ENCODE measurements at regions not wholly inside any gene's neighbourhood (a gene's known extent, or its start where the extent isn't known, plus 50 kb on each side); places are given as distances from the start of the nearest gene placed in this dataset.
A peak's percentile ranks its signal among the peaks of the same experiment; 100 is the strongest.
"Not testable (repeated sequence)": the region's sequence is repeated elsewhere in the genome, so short reads cannot be mapped to it uniquely, and the experiment has no call there.

DNA sequence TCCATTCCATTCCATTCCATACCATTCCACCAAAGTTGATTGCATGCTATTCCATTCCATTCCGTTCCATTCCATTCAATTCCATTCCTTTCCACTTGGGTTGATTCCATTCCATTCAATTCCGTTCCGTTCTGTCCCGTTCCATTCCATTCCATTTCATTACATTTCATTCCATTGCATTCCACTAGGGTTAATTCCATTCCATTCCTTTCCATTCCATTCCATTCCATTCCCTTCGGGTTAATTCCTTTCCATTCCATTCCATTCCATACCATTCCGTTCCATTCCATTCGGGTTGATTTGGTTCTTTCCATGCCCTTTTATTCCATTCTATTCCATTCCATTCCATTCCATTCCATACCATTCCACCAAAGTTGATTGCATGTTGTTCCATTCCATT, 131.9 kb downstream of the CWH43 start:
- H3K9me3 ChIP-seq: peaks cover 0 to 25% (median 20%) of the 10 kb centered on the region in 4 donors
- H3K27me3 ChIP-seq; intact Hi-C loops (cut with DNase I); H3K27ac ChIP-seq (replicated peaks in 1 of 4); H3K4me1 ChIP-seq; H3K36me3 ChIP-seq; H3K4me3 ChIP-seq; DNase-seq (ENCODE audit: extremely low spot score): not testable (repeated sequence)
- WGBS: 76% methylated on average over 7 of the region's 7 CpGs

DNA sequence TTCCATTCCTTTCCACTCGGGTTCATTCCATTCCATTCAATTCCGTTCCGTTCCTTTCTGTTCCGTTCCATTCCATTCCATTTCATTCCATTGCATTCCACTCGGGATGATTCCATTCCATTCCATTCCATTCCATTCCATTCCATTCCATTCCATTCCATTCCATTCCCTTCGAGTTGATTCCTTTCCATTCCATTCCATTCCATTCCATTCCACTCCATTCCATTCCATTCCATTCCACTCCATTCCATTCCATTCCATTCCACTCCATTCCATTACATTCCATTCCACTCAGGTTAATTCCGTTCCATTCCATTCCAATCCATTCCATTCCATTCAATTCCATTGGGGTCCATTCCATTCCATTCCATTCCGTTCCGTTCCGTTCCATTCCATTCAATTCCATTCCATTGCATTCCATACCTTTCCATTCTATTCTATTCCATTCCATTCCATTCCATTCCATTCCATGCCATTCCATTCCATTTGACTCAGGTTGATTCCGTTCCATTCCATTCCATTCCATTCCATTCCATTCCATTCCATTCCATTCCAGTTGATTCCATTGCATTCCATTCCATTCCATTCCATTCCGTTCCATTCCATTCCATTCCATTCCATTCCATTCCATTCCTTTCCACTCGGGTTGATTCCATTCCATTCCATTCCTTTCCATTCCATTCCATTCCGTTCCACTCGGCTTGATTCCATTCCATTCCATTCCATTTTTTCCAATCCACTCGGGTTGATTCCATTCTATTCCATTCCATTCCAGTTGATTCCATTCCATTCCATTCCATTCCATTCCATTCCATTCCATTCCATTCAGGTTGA, 132.5 kb downstream of the CWH43 start:
- H3K4me3 ChIP-seq; H3K27ac ChIP-seq (replicated peaks in 1 of 4); intact Hi-C loops (cut with DNase I); H3K27me3 ChIP-seq; DNase-seq (ENCODE audit: extremely low spot score); H3K4me1 ChIP-seq; H3K36me3 ChIP-seq: not testable (repeated sequence)
- 60% methylated on average over 16 of the region's 16 CpGs for WGBS
- peaks cover 0 to 25% (median 20%) of the 10 kb centered on the region in 4 donors for H3K9me3 ChIP-seq

DNA sequence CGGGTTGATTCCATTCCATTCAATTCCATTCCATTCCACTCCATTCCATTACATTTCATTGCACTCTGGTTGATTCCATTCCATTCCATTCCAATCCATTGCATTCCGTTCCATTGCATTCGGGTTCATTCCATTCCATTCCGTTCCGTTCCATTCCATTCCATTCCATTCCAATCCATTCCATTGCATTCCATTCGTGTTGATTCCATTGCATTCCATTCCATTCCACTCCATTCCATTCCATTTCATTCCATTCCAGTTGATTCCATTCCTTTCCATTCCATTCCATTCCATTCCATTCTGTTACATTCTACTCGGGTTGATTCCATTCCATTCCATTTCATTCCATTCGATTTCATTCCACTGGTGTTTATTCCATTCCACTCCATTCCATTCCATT, 133.3 kb downstream of the CWH43 start:
- H3K36me3 ChIP-seq; H3K4me3 ChIP-seq; intact Hi-C loops (cut with DNase I); H3K27me3 ChIP-seq; DNase-seq (ENCODE audit: extremely low spot score); H3K27ac ChIP-seq (replicated peaks in 1 of 4); H3K4me1 ChIP-seq: not testable (repeated sequence)
- 45% methylated on average over 8 of the region's 8 CpGs for WGBS
- peaks cover 0 to 25% (median 20%) of the 10 kb centered on the region in 4 donors for H3K9me3 ChIP-seq

DNA sequence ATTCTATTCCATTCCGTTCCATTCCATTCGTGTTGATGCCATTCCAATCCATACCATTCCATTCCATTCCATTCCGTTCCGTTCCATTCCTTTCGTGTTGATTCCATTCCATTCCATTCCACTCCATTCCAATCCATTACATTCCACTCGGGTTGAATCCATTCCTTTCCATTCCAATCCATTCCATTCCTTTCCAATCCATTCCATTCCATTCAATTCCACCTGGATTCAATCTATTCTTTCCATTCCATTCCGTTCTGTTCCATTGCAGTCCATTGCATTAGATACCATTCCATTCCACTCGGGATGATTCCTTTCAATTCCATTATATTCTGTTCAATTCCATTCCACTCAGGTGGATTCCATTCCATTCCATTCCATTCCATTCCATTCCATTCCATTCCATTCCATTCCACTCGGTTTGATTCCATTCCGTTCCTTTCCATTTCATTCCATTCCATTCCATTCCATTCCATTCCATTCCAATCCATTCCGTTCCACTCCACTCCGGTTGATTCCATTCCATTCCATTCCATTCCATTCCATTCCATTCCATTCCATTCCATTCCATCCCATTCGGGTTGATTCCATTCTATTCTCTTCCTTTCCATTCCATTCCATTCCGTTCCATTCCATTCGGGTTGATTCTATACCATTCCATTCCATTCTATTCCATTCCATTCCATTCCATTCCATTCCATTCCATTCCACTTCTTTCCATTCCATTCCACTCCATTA, 134.1 kb downstream of the CWH43 start:
- intact Hi-C loops (cut with DNase I); H3K27ac ChIP-seq (replicated peaks in 1 of 4): not testable (repeated sequence)
- H3K9me3 ChIP-seq: peaks cover 0 to 25% (median 20%) of the 10 kb centered on the region in 4 donors

DNA sequence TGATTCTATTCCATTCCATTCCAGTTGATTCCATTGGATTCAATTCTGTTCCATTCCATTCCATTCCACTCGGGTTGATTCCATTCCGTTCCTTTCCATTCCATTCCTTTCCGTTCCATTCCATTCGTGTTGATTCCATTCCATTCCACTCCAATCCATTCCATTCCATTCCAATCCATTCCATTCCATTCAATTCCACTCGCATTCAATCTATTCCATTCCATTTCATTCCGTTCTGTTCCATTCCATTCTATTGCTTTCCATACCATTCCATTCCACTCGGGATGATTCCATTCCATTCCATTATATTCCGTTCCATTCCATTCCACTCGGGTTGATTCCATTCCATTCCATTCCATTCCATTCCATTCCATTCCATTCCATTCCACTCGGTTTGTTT, 134.7 kb downstream of the CWH43 start:
- H3K27ac ChIP-seq (replicated peaks in 1 of 4); H3K36me3 ChIP-seq; H3K4me1 ChIP-seq; H3K4me3 ChIP-seq; H3K27me3 ChIP-seq; intact Hi-C loops (cut with DNase I): not testable (repeated sequence)
- 71% methylated on average over 10 of the region's 10 CpGs for WGBS
- peaks cover 0 to 23% (median 19%) of the 10 kb centered on the region in 4 donors for H3K9me3 ChIP-seq
- DNase-seq (ENCODE audit: extremely low spot score): peak; percentile 99

More for the DNA sequence above, 134.1 kb downstream of the CWH43 start:
- not testable (repeated sequence) for H3K4me1 ChIP-seq; H3K36me3 ChIP-seq; DNase-seq (ENCODE audit: extremely low spot score); H3K4me3 ChIP-seq; H3K27me3 ChIP-seq
- 47% methylated on average over 15 of the region's 15 CpGs for WGBS

DNA sequence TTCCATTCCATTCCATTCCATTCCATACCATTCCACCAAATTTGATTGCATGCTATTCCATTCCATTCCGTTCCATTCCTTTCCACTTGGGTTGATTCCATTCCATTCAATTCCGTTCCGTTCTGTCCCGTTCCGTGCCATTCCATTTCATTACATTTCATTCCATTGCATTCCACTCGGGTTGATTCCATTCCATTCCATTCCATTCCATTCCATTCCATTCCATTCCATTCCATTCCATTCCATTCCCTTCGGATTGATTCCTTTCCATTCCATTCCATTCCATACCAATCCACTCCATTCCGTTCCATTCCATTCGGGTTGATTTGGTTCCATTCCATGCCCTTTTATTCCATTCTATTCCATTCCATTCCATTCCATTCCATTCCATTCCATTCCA, 140.4 kb downstream of the CWH43 start:
- 76% methylated on average over 2 of the region's 9 CpGs for WGBS
- H3K4me1 ChIP-seq; intact Hi-C loops (cut with DNase I): not testable (repeated sequence)

DNA sequence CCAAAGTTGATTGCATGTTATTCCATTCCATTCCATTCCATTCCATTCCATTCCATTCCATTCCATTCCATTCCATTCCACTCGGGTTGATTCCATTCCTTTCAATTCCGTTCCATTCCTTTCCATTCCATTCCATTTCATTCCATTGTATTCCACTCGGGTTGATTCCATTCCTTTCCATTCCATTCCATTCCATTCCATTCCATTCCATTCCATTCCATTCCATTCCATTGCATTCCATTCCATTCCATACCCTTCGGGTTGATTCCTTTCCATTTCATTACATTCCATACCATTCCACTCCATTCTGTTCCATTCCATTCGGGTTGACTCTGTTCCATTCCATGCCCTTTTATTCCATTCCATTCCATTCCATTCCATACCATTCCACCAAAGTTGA, 140.8 kb downstream of the CWH43 start:
- H3K9me3 ChIP-seq; H3K4me1 ChIP-seq; H3K27me3 ChIP-seq; H3K36me3 ChIP-seq; H3K27ac ChIP-seq (replicated peaks in 1 of 4); DNase-seq (ENCODE audit: extremely low spot score); H3K4me3 ChIP-seq; intact Hi-C loops (cut with DNase I): not testable (repeated sequence)
- no CpG with 5 or more reads among the region's 5 CpGs for WGBS

More for the DNA sequence above, 140.4 kb downstream of the CWH43 start:
- H3K27me3 ChIP-seq; H3K4me3 ChIP-seq; H3K27ac ChIP-seq (replicated peaks in 1 of 4); H3K9me3 ChIP-seq; H3K36me3 ChIP-seq; DNase-seq (ENCODE audit: extremely low spot score): not testable (repeated sequence)

DNA sequence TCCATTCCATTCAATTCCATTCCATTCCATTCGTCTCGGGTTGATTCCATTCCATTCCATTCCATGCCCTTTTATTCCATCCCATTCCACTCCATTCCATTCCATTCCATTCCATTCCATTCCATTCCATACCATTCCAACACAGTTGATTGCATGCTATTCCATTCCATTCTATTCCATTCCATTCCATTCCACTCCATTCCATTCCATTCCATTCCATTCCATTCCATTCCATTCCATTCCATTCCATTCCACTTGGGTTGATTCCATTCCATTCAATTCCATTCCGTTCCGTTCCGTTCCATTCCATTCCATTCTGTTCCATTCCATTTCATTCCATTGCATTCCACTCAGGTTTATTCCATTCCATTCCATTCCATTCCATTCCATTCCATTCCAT, 143.3 kb downstream of the CWH43 start:
- H3K27me3 ChIP-seq; H3K27ac ChIP-seq (replicated peaks in 1 of 4); intact Hi-C loops (cut with DNase I); H3K9me3 ChIP-seq; H3K4me3 ChIP-seq; DNase-seq (ENCODE audit: extremely low spot score); H3K4me1 ChIP-seq; H3K36me3 ChIP-seq: not testable (repeated sequence)
- WGBS: no CpG with 5 or more reads among the region's 5 CpGs

DNA sequence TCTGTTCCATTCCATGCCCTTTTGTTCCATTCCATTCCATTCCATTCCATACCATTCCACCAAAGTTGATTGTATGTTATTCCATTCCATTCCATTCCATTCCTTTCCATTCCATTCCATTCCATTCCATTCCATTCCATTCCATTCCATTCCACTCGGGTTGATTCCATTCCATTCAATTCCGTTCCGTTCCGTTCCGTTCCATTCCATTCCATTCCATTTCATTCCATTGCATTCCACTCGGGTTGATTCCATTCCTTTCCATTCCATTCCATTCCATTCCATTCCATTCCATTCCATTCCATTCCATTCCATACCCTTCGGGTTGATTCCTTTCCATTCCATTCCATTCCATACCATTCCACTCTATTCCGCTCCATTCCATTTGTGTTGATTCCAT, 143.8 kb downstream of the CWH43 start:
- H3K36me3 ChIP-seq; H3K4me3 ChIP-seq; H3K27me3 ChIP-seq; DNase-seq (ENCODE audit: extremely low spot score); H3K9me3 ChIP-seq; H3K27ac ChIP-seq (replicated peaks in 1 of 4); intact Hi-C loops (cut with DNase I); H3K4me1 ChIP-seq: not testable (repeated sequence)
- 42% methylated on average over 6 of the region's 8 CpGs for WGBS

DNA sequence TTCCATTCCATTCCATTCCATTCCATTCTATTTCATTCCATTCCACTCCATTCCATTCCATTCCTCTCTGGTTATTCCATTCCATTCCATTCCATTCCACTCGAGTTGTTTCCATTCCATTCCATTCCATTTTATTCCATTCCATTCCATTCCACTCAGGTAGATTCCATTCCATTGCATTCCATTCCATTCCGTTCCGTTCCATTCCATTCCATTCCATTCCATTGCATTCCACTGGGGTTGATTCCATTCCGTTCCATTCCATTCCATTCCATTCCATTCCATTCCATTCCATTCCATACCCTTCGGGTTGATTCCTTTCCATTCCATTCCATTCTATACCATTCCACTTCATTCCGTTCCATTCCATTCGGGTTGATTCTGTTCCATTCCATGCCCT, 144.6 kb downstream of the CWH43 start:
- 29% methylated on average over 5 of the region's 7 CpGs for WGBS
- H3K27ac ChIP-seq (replicated peaks in 1 of 4); H3K4me1 ChIP-seq; intact Hi-C loops (cut with DNase I); H3K27me3 ChIP-seq; H3K36me3 ChIP-seq; H3K9me3 ChIP-seq; H3K4me3 ChIP-seq; DNase-seq (ENCODE audit: extremely low spot score): not testable (repeated sequence)

DNA sequence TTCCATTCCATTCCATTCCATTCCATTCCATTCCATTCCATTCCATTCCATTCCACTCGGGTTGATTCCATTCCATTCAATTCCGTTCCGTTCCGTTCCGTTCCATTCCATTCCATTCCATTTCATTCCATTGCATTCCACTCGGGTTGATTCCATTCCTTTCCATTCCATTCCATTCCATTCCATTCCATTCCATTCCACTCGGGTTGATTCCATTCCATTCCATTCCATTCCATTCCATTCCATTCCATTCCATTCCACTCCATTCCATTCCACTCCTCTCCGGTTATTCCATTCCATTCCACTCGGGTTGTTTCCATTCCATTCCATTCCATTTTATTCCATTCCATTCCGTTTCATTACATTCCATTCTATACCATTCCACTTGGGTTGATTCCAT, 151.0 kb downstream of the CWH43 start:
- H3K4me1 ChIP-seq; H3K36me3 ChIP-seq; intact Hi-C loops (cut with DNase I); H3K27me3 ChIP-seq; H3K27ac ChIP-seq (replicated peaks in 1 of 4); H3K4me3 ChIP-seq; DNase-seq (ENCODE audit: extremely low spot score); H3K9me3 ChIP-seq: not testable (repeated sequence)
- 40% methylated on average over 10 of the region's 10 CpGs for WGBS

DNA sequence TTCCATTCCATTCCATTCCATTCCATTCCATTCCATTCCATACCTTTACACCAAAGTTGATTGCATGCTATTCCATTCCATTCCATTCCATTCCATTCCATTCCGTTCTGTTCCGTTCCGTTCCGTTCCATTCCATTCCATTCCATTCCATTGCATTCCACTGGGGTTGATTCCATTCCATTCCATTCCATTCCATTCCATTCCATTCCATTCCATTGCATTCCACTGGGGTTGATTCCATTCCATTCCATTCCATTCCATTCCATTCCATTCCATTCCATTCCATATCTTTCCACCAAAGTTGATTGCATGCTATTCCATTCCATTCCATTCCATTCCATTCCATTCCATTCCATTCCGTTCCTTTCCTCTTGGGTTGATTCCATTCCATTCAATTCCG, 151.9 kb downstream of the CWH43 start:
- WGBS: 28% methylated on average over 5 of the region's 6 CpGs
- H3K27me3 ChIP-seq; H3K27ac ChIP-seq (replicated peaks in 1 of 4); intact Hi-C loops (cut with DNase I); DNase-seq (ENCODE audit: extremely low spot score); H3K36me3 ChIP-seq; H3K4me3 ChIP-seq; H3K4me1 ChIP-seq; H3K9me3 ChIP-seq: not testable (repeated sequence)

DNA sequence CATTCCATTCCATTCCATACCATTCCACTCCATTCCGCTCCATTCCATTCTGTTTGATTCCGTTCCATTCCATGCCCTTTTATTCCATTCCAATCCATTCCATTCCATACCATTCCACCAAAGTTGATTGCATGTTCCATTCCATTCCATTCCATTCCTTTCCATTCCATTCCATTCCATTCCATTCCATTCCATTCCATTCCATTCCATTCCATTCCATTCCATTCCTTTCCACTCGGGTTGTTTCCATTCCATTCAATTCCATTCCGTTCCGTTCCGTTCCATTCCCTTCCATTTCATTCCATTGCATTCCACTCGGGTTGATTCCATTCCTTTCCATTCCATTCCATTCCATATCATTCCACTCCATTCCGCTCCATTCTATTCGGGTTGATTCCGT, 152.7 kb downstream of the CWH43 start:
- H3K4me3 ChIP-seq; H3K9me3 ChIP-seq; DNase-seq (ENCODE audit: extremely low spot score); H3K36me3 ChIP-seq; H3K27ac ChIP-seq (replicated peaks in 1 of 4); H3K4me1 ChIP-seq; intact Hi-C loops (cut with DNase I); H3K27me3 ChIP-seq: not testable (repeated sequence)
- WGBS: no CpG with 5 or more reads among the region's 10 CpGs

All from esophagus muscularis mucosa (tissue), 4 donors.